HEK293 (cell line): ENCODE measurements at regions not wholly inside any gene's neighbourhood (a gene's known extent, or its start where the extent isn't known, plus 50 kb on each side); places are given as distances from the start of the nearest gene placed in this dataset.
"Not testable (repeated sequence)": the region's sequence is repeated elsewhere in the genome, so short reads cannot be mapped to it uniquely, and the experiment has no call there.

ENCODE experiments used
- CTCF ChIA-PET: fragments of 350-600 bp; formaldehyde crosslinking; extraction: SDS; loops from one replicate; lab custom pipeline; 2021; ENCODE audit warnings: antibody characterized with exemption; lab: Yijun Ruan, JAX
- POLR2A ChIA-PET: fragments of 300-600 bp; formaldehyde crosslinking; extraction: SDS; loops from one replicate; lab custom pipeline; 2020; ENCODE audit warnings: antibody characterized with exemption, inconsistent platforms; lab: Yijun Ruan, JAX
- H3K27ac ChIP-seq: fragments of 200-500 bp; sonication (Bioruptor generic); 2 replicates; pipeline ENCODE4 v1.5.1; 2014; ENCODE audit warnings: low read depth, low read length, control low read depth, inconsistent platforms; ENCODE audit errors: extremely low read depth
- H3K36me3 ChIP-seq, 2 experiments: fragments of 200-500 bp in 1 of 2; sonication (Bioruptor generic) in 1 of 2; 1 replicate in 1 of 2; 2 replicates in 1 of 2; pipeline ENCODE4 v1.5.1; 2014 to 2017; ENCODE audit warnings: inconsistent platforms in 2 of 2, low read length in 2 of 2; ENCODE audit not compliant: control insufficient read depth in 2 of 2, insufficient read depth in 1 of 2
- H3K4me1 ChIP-seq: fragments of 200-500 bp; sonication (Bioruptor generic); 2 replicates; pipeline ENCODE4 v1.5.1; 2014; ENCODE audit warnings: mild to moderate bottlenecking, low read length, inconsistent platforms; ENCODE audit not compliant: control insufficient read depth, insufficient read depth
- H3K4me3 ChIP-seq: 2 replicates; pipeline ENCODE4 v1.5.1; 2011; ENCODE audit warnings: low read depth, mild to moderate bottlenecking, control low read depth, low read length, moderate library complexity
- H3K9me3 ChIP-seq: fragments of 200-500 bp; sonication (Bioruptor generic); 2 replicates; pipeline ENCODE4 v1.5.1; 2014; ENCODE audit warnings: low read depth, low read length, inconsistent platforms; ENCODE audit not compliant: control insufficient read depth, insufficient read depth
- EGR2 ChIP-seq: fragments of 450-650 bp; formaldehyde crosslinking; IDR thresholded peaks from 2 replicates; pipeline ENCODE4 v1.5.1; 2016; ENCODE audit warnings: low read depth, missing biosample characterization, missing genetic modification characterization
- KLF9 ChIP-seq: fragments of 450-650 bp; formaldehyde crosslinking; IDR thresholded peaks from 2 replicates; pipeline ENCODE4 v1.5.1; 2016; ENCODE audit warnings: missing biosample characterization, missing genetic modification characterization, low read depth
- OSR2 ChIP-seq: fragments of 450-650 bp; formaldehyde crosslinking; IDR thresholded peaks from 2 replicates; pipeline ENCODE4 v1.5.1; 2016; ENCODE audit warnings: missing biosample characterization, missing genetic modification characterization
- SP2 ChIP-seq: fragments of 450-650 bp; formaldehyde crosslinking; IDR thresholded peaks from 2 replicates; pipeline ENCODE4 v1.5.1; 2016; ENCODE audit warnings: missing biosample characterization, missing genetic modification characterization
- ZBTB48 ChIP-seq: fragments of 450-650 bp; formaldehyde crosslinking; IDR thresholded peaks from 2 replicates; pipeline ENCODE4 v1.5.1; 2016; ENCODE audit warnings: missing biosample characterization, missing genetic modification characterization
- ZNF133 ChIP-seq: fragments of 450-650 bp; formaldehyde crosslinking; IDR thresholded peaks from 2 replicates; pipeline ENCODE4 v1.5.1; 2016; ENCODE audit warnings: missing biosample characterization, missing genetic modification characterization
- ZNF157 ChIP-seq: fragments of 450-650 bp; formaldehyde crosslinking; IDR thresholded peaks from 2 replicates; pipeline ENCODE4 v1.5.1; 2016; ENCODE audit warnings: missing biosample characterization, missing genetic modification characterization
- ZNF239 ChIP-seq: fragments of 450-650 bp; formaldehyde crosslinking; IDR thresholded peaks from 2 replicates; pipeline ENCODE4 v1.5.1; 2016; ENCODE audit warnings: missing biosample characterization, missing genetic modification characterization
- ZNF521 ChIP-seq: fragments of 450-650 bp; formaldehyde crosslinking; IDR thresholded peaks from 2 replicates; pipeline ENCODE4 v1.5.1; 2017; ENCODE audit warnings: missing biosample characterization, mild to moderate bottlenecking, missing genetic modification characterization
- ZNF530 ChIP-seq: fragments of 450-650 bp; formaldehyde crosslinking; IDR thresholded peaks from 2 replicates; pipeline ENCODE4 v1.5.1; 2016; ENCODE audit warnings: low read depth, missing biosample characterization, missing genetic modification characterization
- ZNF596 ChIP-seq: fragments of 450-650 bp; IDR thresholded peaks from 2 replicates; pipeline ENCODE4 v1.5.0; 2018; ENCODE audit warnings: missing biosample characterization, mild to moderate bottlenecking, missing genetic modification characterization, moderate library complexity
- ZNF621 ChIP-seq: fragments of 450-650 bp; formaldehyde crosslinking; IDR thresholded peaks from 2 replicates; pipeline ENCODE4 v1.5.1; 2017; ENCODE audit warnings: missing biosample characterization, missing genetic modification characterization
- ZNF654 ChIP-seq: fragments of 450-650 bp; formaldehyde crosslinking; IDR thresholded peaks from 2 replicates; pipeline ENCODE4 v1.5.1; 2016; ENCODE audit warnings: low read depth, missing biosample characterization, missing genetic modification characterization
- ZNF76 ChIP-seq: fragments of 450-650 bp; formaldehyde crosslinking; IDR thresholded peaks from 2 replicates; pipeline ENCODE4; 2016; ENCODE audit warnings: low read depth, missing biosample characterization, missing genetic modification characterization, borderline replicate concordance
- ZNF792 ChIP-seq: fragments of 450-650 bp; formaldehyde crosslinking; IDR thresholded peaks from 2 replicates; pipeline ENCODE4 v1.5.1; 2016; ENCODE audit warnings: missing biosample characterization, missing genetic modification characterization
- TF ChIP-seq, protein P1 (sequence below): fragments of 450-650 bp; formaldehyde crosslinking; IDR thresholded peaks from 2 replicates; pipeline ENCODE4 v1.5.1; 2016; ENCODE audit warnings: missing biosample characterization, missing genetic modification characterization

DNA sequence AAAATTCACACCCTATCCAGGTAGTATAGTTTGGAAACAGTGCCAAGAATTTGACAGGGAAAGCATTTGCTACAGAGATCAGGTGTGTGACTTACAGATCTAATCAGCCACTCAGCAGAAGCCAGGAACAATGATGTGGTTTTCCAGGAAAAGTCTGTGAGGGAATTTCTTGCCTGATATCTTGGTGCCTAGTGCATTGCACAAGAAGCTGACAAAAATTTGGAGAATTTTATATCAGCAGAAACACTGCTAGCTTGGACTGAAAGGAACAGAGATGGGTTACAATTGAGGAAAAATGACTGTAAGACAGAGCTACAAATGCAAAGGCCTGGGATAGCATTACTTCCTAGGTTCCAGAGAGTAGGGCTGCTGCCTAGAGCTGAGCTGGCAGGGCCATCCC, 658.1 kb upstream of the CHD1 start:
- peaks cover 12% of the 10 kb centered on the region; the same call in 1 of the 2 replicates for H3K4me1 ChIP-seq
- CTCF ChIA-PET, result interaction anchor here (0.6 kb wide), 1 partner anchor 490 kb away, joined by 4 read pairs; no protein-coding TSS in a partner anchor
- no peaks in the 10 kb centered on the region for H3K9me3 ChIP-seq
- TF ChIP-seq ZNF596 (tag by site-specific recombination) (no peak), OSR2 (tag by site-specific recombination) (no peak), ZNF792 (tag by site-specific recombination) (no peak), ZBTB48 (tag by site-specific recombination) (no peak)
- TF ChIP-seq, all 188 proteins: peak for 0
- no peak overlapping the region for H3K4me3 ChIP-seq
- no peak overlapping the region for H3K27ac ChIP-seq
- POLR2A ChIA-PET, result no interaction called here
- H3K36me3 ChIP-seq, result no peaks in the 10 kb centered on the region

DNA sequence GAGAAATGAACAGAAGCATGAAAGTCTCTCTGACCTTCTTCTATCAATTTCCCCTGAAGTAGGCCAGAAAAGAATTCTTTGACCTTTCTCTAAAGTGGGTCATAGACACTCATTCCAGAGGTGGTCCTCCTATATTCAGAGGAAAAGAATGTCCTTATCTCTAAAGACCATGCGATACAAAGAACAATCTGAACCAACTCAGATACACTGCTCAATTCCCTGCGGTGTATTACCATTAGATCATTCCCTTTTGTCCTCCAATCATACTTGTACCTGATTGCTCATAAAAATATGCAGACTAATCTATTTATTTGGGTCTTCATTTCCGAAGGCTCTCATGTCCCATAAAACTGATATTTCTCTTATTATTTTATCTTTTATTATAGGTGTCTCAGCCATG, 652.4 kb upstream of the CHD1 start:
- H3K4me3 ChIP-seq, H3K27ac ChIP-seq, H3K4me1 ChIP-seq, H3K36me3 ChIP-seq, CTCF ChIA-PET, POLR2A ChIA-PET, H3K9me3 ChIP-seq: not testable (repeated sequence)

DNA sequence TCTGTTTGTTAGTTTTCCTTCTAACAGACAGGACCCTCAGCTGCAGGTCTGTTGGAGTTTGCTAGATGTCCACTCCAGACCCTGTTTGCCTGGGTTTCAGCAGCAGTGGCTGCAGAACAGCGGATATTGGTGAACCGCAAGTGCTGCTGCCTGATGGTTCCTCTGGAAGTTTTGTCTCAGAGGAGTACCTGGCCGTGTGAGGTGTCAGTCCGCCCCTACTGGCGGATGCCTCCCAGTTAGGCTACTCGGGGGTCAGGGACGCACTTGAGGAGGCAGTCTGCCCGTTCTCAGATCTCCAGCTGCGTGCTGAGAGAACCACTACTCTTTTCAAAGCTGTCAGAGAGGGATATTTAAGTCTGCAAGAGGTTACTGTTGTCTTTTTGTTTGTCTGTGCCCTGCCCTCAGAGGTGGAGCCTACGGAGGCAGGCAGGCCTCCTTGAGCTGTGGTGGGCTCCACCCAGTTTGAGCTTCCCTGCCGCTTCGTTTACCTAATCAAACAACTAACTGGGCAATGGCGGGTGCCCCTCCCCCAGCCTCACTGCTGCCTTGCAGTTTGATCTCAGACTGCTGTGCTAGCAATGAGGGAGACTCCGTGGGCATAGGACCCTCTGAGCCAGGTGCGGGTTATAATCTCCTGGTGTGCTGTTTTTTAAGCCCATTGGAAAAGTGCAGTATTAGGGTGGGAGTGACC, 634.3 kb upstream of the CHD1 start:
- CTCF ChIA-PET, H3K9me3 ChIP-seq, H3K27ac ChIP-seq, H3K4me3 ChIP-seq, H3K36me3 ChIP-seq, H3K4me1 ChIP-seq, POLR2A ChIA-PET: not testable (repeated sequence)

DNA sequence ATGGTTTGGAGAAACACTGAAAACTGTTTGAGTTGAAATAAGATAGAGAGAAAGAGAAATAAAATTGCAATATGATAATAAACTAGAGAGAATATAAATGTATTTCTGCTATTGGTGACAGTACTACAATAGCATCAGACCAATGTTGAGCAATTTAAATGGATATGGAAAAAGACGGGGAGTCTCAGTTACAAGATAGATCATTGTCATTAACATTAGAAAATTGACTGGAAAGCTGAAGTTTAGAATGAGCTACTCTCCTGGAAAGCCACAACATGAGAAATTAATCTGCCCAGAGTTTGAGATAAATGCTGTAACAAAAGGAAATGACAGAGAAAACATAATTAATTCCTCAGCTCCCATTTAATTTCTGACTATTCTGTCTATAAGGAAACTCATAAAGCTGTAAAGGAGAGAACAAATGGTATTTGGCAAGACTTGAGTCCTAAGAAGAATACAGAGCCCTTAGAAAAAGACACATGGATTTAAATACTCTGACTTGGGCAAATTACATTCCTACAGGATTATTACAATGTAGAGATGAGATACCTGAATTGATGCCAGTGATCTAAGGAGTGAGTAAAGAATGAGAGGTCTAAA, 624.5 kb upstream of the CHD1 start:
- TF ChIP-seq ZNF133 (no peak), ZNF239 (tag by site-specific recombination) (no peak), SP2 (tag by site-specific recombination) (no peak), ZNF654 (tag by site-specific recombination) (no peak), KLF9 (no peak), ZNF530 (tag by site-specific recombination) (no peak), ZNF621 (tag by site-specific recombination) (no peak)
- TF ChIP-seq, protein P1, sequence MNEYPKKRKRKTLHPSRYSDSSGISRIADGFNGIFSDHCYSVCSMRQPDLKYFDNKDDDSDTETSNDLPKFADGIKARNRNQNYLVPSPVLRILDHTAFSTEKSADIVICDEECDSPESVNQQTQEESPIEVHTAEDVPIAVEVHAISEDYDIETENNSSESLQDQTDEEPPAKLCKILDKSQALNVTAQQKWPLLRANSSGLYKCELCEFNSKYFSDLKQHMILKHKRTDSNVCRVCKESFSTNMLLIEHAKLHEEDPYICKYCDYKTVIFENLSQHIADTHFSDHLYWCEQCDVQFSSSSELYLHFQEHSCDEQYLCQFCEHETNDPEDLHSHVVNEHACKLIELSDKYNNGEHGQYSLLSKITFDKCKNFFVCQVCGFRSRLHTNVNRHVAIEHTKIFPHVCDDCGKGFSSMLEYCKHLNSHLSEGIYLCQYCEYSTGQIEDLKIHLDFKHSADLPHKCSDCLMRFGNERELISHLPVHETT, result no peak
- Histone ChIP-seq H3K9me3 (no peaks in the 10 kb centered on the region), H3K36me3 (no peaks in the 10 kb centered on the region), H3K4me1 (no peaks in the 10 kb centered on the region), H3K27ac (no peak overlapping the region), H3K4me3 (no peak overlapping the region)
- CTCF ChIA-PET, result no interaction called here
- POLR2A ChIA-PET, result no interaction called here

DNA sequence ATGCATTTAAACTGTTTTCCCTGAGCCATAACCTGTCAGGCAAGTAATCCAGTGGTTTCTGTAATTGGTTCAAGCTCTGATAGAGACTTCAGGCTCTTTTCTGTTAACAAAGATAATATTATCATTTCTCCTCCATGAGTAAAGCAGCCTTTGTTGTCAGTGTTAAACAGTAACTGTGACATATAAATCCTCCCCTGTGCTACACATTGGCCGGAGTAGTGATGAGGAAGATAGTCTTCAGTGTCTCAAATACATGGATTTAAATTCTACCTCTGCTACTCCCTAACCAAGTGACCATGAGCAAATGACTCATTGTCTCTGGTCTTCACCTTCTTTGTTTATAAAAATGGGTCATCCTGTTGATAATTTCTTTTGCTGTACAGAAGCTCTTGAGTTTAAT, 615.5 kb upstream of the CHD1 start:
- Histone ChIP-seq H3K27ac (no peak overlapping the region), H3K9me3 (no peaks in the 10 kb centered on the region), H3K4me3 (no peak overlapping the region), H3K4me1 (no peaks in the 10 kb centered on the region), H3K36me3 (no peaks in the 10 kb centered on the region)
- POLR2A ChIA-PET, result no interaction called here
- TF ChIP-seq ZNF157 (tag by site-specific recombination) (no peak), ZNF521 (no peak), ZNF76 (tag by site-specific recombination) (no peak), EGR2 (tag by site-specific recombination) (no peak)
- CTCF ChIA-PET, result no interaction called here
